HG03196 (cell line): ENCODE measurements at regions not wholly inside any gene's neighbourhood (a gene's known extent, or its start where the extent isn't known, plus 50 kb on each side); places are given as distances from the start of the nearest gene placed in this dataset.

Experiments
- ATAC-seq: cut with Tn5 transposase; IDR thresholded peaks from one replicate; pipeline ENCODE4 v1.9.1; 2021; ENCODE audit not compliant: unreplicated experiment

- ATAC-seq, result no peak
These were observed 85.2 kb upstream of the IQSEC1 start for GRCh38 chr3:13158408-13158807.

- no peak for ATAC-seq
These were observed 84.8 kb upstream of the IQSEC1 start for GRCh38 chr3:13157986-13158385.

- no peak for ATAC-seq
These were observed 79.8 kb upstream of the IQSEC1 start for GRCh38 chr3:13152826-13153710.

GRCh38 chr3:13150624-13151023 is 77.4 kb upstream of the IQSEC1 start:
- no peak for ATAC-seq

- ATAC-seq, result no peak
These were observed 76.3 kb upstream of the IQSEC1 start for GRCh38 chr3:13149330-13150108.

GRCh38 chr3:13148561-13149329 is 75.5 kb upstream of the IQSEC1 start:
- ATAC-seq, result no peak

GRCh38 chr3:13148126-13148525 is 74.9 kb upstream of the IQSEC1 start:
- no peak for ATAC-seq

GRCh38 chr3:13147344-13147743 is 74.1 kb upstream of the IQSEC1 start:
- no peak for ATAC-seq

- no peak for ATAC-seq
These were observed 73.5 kb upstream of the IQSEC1 start for GRCh38 chr3:13146643-13147143.

- ATAC-seq, result no peak
These were observed 72.8 kb upstream of the IQSEC1 start for GRCh38 chr3:13145826-13146642.

GRCh38 chr3:13145131-13145825 is 72.0 kb upstream of the IQSEC1 start:
- no peak for ATAC-seq

- no peak for ATAC-seq
These were observed 71.2 kb upstream of the IQSEC1 start for GRCh38 chr3:13144163-13145023.

- no peak for ATAC-seq
These were observed 70.3 kb upstream of the IQSEC1 start for GRCh38 chr3:13143381-13144004.

GRCh38 chr3:13142552-13143380 is 69.5 kb upstream of the IQSEC1 start:
- no peak for ATAC-seq

GRCh38 chr3:13141991-13142412 is 68.8 kb upstream of the IQSEC1 start:
- ATAC-seq, result no peak

GRCh38 chr3:13141183-13141582 is 68.0 kb upstream of the IQSEC1 start:
- ATAC-seq, result no peak

- no peak for ATAC-seq
These were observed 67.4 kb upstream of the IQSEC1 start for GRCh38 chr3:13140596-13140995.
